ENCODE measurements at regions not wholly inside any gene's neighbourhood (a gene's known extent, or its start where the extent isn't known, plus 50 kb on each side); places are given as distances from the start of the nearest gene placed in this dataset.
"Not testable (repeated sequence)": the region's sequence is repeated elsewhere in the genome, so short reads cannot be mapped to it uniquely, and the experiment has no call there.

DNA sequence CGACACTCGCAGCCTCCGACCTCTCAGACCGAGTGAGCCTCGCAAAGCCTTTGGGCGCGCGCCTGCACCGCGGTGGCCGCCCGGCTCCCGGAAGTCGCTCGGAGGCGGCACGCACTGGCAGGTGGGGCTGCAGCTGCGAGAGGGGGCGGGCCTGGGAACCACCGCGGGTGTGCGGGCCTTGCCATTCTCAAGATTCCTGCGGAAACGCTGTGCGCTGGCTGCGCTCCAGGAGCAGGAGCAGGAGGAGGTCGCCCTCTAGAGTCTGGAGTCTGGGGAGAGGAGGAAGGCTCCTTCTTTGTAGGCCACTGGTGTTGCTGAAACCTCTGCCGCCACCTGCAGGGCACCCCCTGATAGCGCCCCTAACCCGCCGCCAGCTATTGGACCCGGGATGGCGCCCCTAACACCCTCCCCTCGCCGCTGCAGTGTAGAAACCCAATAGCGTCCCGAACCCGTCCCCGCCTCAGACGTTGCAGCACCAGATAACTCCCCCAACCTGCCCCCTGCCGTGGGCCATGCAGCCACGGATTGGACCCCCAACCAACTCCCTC, 230.6 kb downstream of the LIPI start:
- not testable (repeated sequence) for H3K27ac ChIP-seq (ENCODE audit: low read length); H3K9me2 ChIP-seq (ENCODE audit: insufficient read depth, low read length); H3K9me3 ChIP-seq (ENCODE audit: low read length); H3K9ac ChIP-seq (ENCODE audit: low read length); H2AFZ ChIP-seq (ENCODE audit: low read depth, low read length); H3F3A ChIP-seq (ENCODE audit: insufficient read depth, low read length, poor library complexity, severe bottlenecking); H3K36me3 ChIP-seq (ENCODE audit: insufficient read depth, low read length); H4K20me1 ChIP-seq (ENCODE audit: insufficient read depth); H3K79me2 ChIP-seq (replicated peaks; ENCODE audit: insufficient read depth, low read length); H3K27me3 ChIP-seq (ENCODE audit: insufficient read depth, low read depth, low read length); H3K4me2 ChIP-seq (ENCODE audit: low read length)
- H3K4me3 ChIP-seq (ENCODE audit: low read length) = peak overlapping the region; percentile 55
- TF ChIP-seq, protein P1, sequence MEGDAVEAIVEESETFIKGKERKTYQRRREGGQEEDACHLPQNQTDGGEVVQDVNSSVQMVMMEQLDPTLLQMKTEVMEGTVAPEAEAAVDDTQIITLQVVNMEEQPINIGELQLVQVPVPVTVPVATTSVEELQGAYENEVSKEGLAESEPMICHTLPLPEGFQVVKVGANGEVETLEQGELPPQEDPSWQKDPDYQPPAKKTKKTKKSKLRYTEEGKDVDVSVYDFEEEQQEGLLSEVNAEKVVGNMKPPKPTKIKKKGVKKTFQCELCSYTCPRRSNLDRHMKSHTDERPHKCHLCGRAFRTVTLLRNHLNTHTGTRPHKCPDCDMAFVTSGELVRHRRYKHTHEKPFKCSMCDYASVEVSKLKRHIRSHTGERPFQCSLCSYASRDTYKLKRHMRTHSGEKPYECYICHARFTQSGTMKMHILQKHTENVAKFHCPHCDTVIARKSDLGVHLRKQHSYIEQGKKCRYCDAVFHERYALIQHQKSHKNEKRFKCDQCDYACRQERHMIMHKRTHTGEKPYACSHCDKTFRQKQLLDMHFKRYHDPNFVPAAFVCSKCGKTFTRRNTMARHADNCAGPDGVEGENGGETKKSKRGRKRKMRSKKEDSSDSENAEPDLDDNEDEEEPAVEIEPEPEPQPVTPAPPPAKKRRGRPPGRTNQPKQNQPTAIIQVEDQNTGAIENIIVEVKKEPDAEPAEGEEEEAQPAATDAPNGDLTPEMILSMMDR (IDR thresholded peaks at IDR 0.05; ENCODE audit: poor library complexity, severe bottlenecking) = peak; percentile 31

- H3K4me3 ChIP-seq (ENCODE audit: low read length) = peak overlapping the region; percentile 55
These were observed 231.1 kb downstream of the LIPI start for GRCh38 chr21:13979608-13980007.

DNA sequence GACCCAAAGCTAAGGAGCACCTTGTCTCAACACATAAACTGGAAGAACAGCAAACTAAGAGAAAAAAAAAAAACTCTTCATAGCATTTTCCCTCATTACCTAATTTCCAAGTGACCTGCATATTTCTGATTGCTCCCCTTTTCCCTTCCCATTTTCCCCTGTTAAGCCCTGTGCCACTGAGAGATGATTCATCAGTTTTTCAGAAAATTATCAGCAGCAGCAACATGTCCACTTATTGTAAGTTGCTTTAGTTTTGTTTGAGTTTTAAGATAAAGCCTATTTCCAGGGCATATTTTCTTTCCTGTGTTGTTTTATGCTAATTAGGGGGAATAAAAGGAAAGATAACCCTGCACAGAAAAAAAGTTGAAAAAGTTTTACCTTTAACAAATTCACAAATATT, 236.2 kb downstream of the LIPI start:
- not testable (repeated sequence) for H3K4me2 ChIP-seq (ENCODE audit: low read length); H3K79me2 ChIP-seq (replicated peaks; ENCODE audit: insufficient read depth, low read length); H3K9me2 ChIP-seq (ENCODE audit: insufficient read depth, low read length); H3K27me3 ChIP-seq (ENCODE audit: insufficient read depth, low read depth, low read length); H4K20me1 ChIP-seq (ENCODE audit: insufficient read depth); H3K9ac ChIP-seq (ENCODE audit: low read length); H2AFZ ChIP-seq (ENCODE audit: low read depth, low read length); H3K9me3 ChIP-seq (ENCODE audit: low read length); H3K27ac ChIP-seq (ENCODE audit: low read length); H3F3A ChIP-seq (ENCODE audit: insufficient read depth, low read length, poor library complexity, severe bottlenecking); H3K36me3 ChIP-seq (ENCODE audit: insufficient read depth, low read length); H3K4me3 ChIP-seq (ENCODE audit: low read length)

More at GRCh38 chr21:13979608-13980007, 231.1 kb downstream of the LIPI start:
- not testable (repeated sequence) for H3K9me3 ChIP-seq (ENCODE audit: low read length); H3K4me2 ChIP-seq (ENCODE audit: low read length); H3K36me3 ChIP-seq (ENCODE audit: insufficient read depth, low read length); H3F3A ChIP-seq (ENCODE audit: insufficient read depth, low read length, poor library complexity, severe bottlenecking); H4K20me1 ChIP-seq (ENCODE audit: insufficient read depth); H3K79me2 ChIP-seq (replicated peaks; ENCODE audit: insufficient read depth, low read length); H2AFZ ChIP-seq (ENCODE audit: low read depth, low read length); H3K9ac ChIP-seq (ENCODE audit: low read length); H3K27ac ChIP-seq (ENCODE audit: low read length); H3K27me3 ChIP-seq (ENCODE audit: insufficient read depth, low read depth, low read length); H3K9me2 ChIP-seq (ENCODE audit: insufficient read depth, low read length)

DNA sequence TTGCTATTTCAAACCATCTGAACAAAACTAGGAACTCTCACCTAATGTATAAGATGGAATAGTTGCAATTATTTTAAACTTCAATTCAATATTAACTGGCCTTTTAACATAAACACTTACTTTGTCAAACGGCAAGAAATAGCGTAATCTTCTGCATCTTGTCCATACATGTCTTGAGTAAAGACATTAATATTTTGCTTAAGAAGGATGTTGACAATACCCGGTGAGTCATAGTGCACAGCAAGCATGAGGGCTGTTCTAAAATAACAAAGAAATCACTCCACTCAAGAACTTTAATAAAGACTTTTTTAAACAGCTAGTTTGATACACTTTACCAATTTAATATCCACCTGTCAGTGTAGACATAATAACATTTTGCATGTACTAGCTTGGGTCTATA, 240.9 kb downstream of the LIPI start:
- not testable (repeated sequence) for H3K4me3 ChIP-seq (ENCODE audit: low read length); H3K9me3 ChIP-seq (ENCODE audit: low read length); H4K20me1 ChIP-seq (ENCODE audit: insufficient read depth); H3F3A ChIP-seq (ENCODE audit: insufficient read depth, low read length, poor library complexity, severe bottlenecking); H3K9me2 ChIP-seq (ENCODE audit: insufficient read depth, low read length); H3K27ac ChIP-seq (ENCODE audit: low read length); H3K4me2 ChIP-seq (ENCODE audit: low read length); H3K9ac ChIP-seq (ENCODE audit: low read length); H2AFZ ChIP-seq (ENCODE audit: low read depth, low read length); H3K79me2 ChIP-seq (replicated peaks; ENCODE audit: insufficient read depth, low read length); H3K36me3 ChIP-seq (ENCODE audit: insufficient read depth, low read length); H3K27me3 ChIP-seq (ENCODE audit: insufficient read depth, low read depth, low read length)

- H2AFZ ChIP-seq (ENCODE audit: low read depth, low read length); H3K9ac ChIP-seq (ENCODE audit: low read length); H3K27me3 ChIP-seq (ENCODE audit: insufficient read depth, low read depth, low read length); H3K36me3 ChIP-seq (ENCODE audit: insufficient read depth, low read length); H3K9me2 ChIP-seq (ENCODE audit: insufficient read depth, low read length); H4K20me1 ChIP-seq (ENCODE audit: insufficient read depth); H3K4me3 ChIP-seq (ENCODE audit: low read length); H3K4me2 ChIP-seq (ENCODE audit: low read length); H3F3A ChIP-seq (ENCODE audit: insufficient read depth, low read length, poor library complexity, severe bottlenecking); H3K9me3 ChIP-seq (ENCODE audit: low read length); H3K79me2 ChIP-seq (replicated peaks; ENCODE audit: insufficient read depth, low read length); H3K27ac ChIP-seq (ENCODE audit: low read length): not testable (repeated sequence)
These were observed 241.8 kb downstream of the LIPI start for GRCh38 chr21:13969002-13969401.

GRCh38 chr21:13963259-13963658, 247.5 kb downstream of the LIPI start:
- H2AFZ ChIP-seq (ENCODE audit: low read depth, low read length); H3K9me2 ChIP-seq (ENCODE audit: insufficient read depth, low read length); H4K20me1 ChIP-seq (ENCODE audit: insufficient read depth); H3K79me2 ChIP-seq (replicated peaks; ENCODE audit: insufficient read depth, low read length); H3K27me3 ChIP-seq (ENCODE audit: insufficient read depth, low read depth, low read length); H3F3A ChIP-seq (ENCODE audit: insufficient read depth, low read length, poor library complexity, severe bottlenecking); H3K27ac ChIP-seq (ENCODE audit: low read length); H3K36me3 ChIP-seq (ENCODE audit: insufficient read depth, low read length); H3K9me3 ChIP-seq (ENCODE audit: low read length); H3K9ac ChIP-seq (ENCODE audit: low read length); H3K4me3 ChIP-seq (ENCODE audit: low read length); H3K4me2 ChIP-seq (ENCODE audit: low read length): not testable (repeated sequence)

Measured in neural cell (in vitro differentiated cells).